ENCODE measurements at regions not wholly inside any gene's neighbourhood (a gene's known extent, or its start where the extent isn't known, plus 50 kb on each side); places are given as distances from the start of the nearest gene placed in this dataset.
"Not testable (repeated sequence)": the region's sequence is repeated elsewhere in the genome, so short reads cannot be mapped to it uniquely, and the experiment has no call there.

GRCh38 chr16:59122262-59122537, 388.1 kb upstream of the GOT2 start:
- DNase-seq (no peak), FAIRE-seq (no peak)
- Histone ChIP-seq H3K27me3 (ENCODE audit: control insufficient read depth in 3 of 3, insufficient read depth in 3 of 3, low read length in 3 of 3) (no peaks in the 10 kb centered on the region), H3K4me3 (ENCODE audit: low read depth in 1 of 3, low read length in 3 of 3) (no peak overlapping the region), H3K27ac (ENCODE audit: low read depth in 1 of 3, low read length in 2 of 3) (no peak overlapping the region), H3K4me1 (ENCODE audit: control insufficient read depth in 3 of 3, insufficient read depth in 2 of 3, low read depth in 1 of 3, low read length in 2 of 3) (no peaks in the 10 kb centered on the region), H3K36me3 (ENCODE audit: control insufficient read depth in 3 of 3, insufficient read depth in 2 of 3, low read depth in 1 of 3, low read length in 3 of 3) (no peaks in the 10 kb centered on the region), H3K9me3 (ENCODE audit: control insufficient read depth in 2 of 2, insufficient read depth in 1 of 2, low read depth in 1 of 2, low read length in 1 of 2) (no peaks in the 10 kb centered on the region)
- WGBS, 3 donors: 62 to 66% (median 63%) methylated on average over 2 of the region's 2 CpGs

- no peak for DNase-seq
- Histone ChIP-seq H3K4me1 (ENCODE audit: control insufficient read depth in 3 of 3, insufficient read depth in 2 of 3, low read depth in 1 of 3, low read length in 2 of 3) (no peaks in the 10 kb centered on the region), H3K36me3 (ENCODE audit: control insufficient read depth in 3 of 3, insufficient read depth in 2 of 3, low read depth in 1 of 3, low read length in 3 of 3) (no peaks in the 10 kb centered on the region), H3K27ac (ENCODE audit: low read depth in 1 of 3, low read length in 2 of 3) (no peak overlapping the region), H3K9me3 (ENCODE audit: control insufficient read depth in 2 of 2, insufficient read depth in 1 of 2, low read depth in 1 of 2, low read length in 1 of 2) (no peaks in the 10 kb centered on the region), H3K27me3 (ENCODE audit: control insufficient read depth in 3 of 3, insufficient read depth in 3 of 3, low read length in 3 of 3) (no peaks in the 10 kb centered on the region), H3K4me3 (ENCODE audit: low read depth in 1 of 3, low read length in 3 of 3) (no peak overlapping the region)
- FAIRE-seq: no peak
These were observed 387.5 kb upstream of the GOT2 start for GRCh38 chr16:59121411-59122261.

- H3K4me1 ChIP-seq (ENCODE audit: control insufficient read depth in 3 of 3, insufficient read depth in 2 of 3, low read depth in 1 of 3, low read length in 2 of 3): no peaks in the 10 kb centered on the region
- no peak for FAIRE-seq
- H3K27ac ChIP-seq (ENCODE audit: low read depth in 1 of 3, low read length in 2 of 3): no peak overlapping the region
- no peaks in the 10 kb centered on the region for H3K27me3 ChIP-seq (ENCODE audit: control insufficient read depth in 3 of 3, insufficient read depth in 3 of 3, low read length in 3 of 3)
- DNase-seq: no peak
- no peaks in the 10 kb centered on the region for H3K9me3 ChIP-seq (ENCODE audit: control insufficient read depth in 2 of 2, insufficient read depth in 1 of 2, low read depth in 1 of 2, low read length in 1 of 2)
- WGBS, 3 donors: 11 to 43% (median 32%) methylated on average over 2 of the region's 2 CpGs
- no peak overlapping the region for H3K4me3 ChIP-seq (ENCODE audit: low read depth in 1 of 3, low read length in 3 of 3)
- no peaks in the 10 kb centered on the region for H3K36me3 ChIP-seq (ENCODE audit: control insufficient read depth in 3 of 3, insufficient read depth in 2 of 3, low read depth in 1 of 3, low read length in 3 of 3)
These were observed 382.6 kb upstream of the GOT2 start for GRCh38 chr16:59116744-59117143.

GRCh38 chr16:59114790-59115189, 380.7 kb upstream of the GOT2 start:
- Histone ChIP-seq H3K36me3 (ENCODE audit: control insufficient read depth in 3 of 3, insufficient read depth in 2 of 3, low read depth in 1 of 3, low read length in 3 of 3) (no peaks in the 10 kb centered on the region), H3K9me3 (ENCODE audit: control insufficient read depth in 2 of 2, insufficient read depth in 1 of 2, low read depth in 1 of 2, low read length in 1 of 2) (no peaks in the 10 kb centered on the region), H3K4me3 (ENCODE audit: low read depth in 1 of 3, low read length in 3 of 3) (no peak overlapping the region), H3K27ac (ENCODE audit: low read depth in 1 of 3, low read length in 2 of 3) (no peak overlapping the region), H3K4me1 (ENCODE audit: control insufficient read depth in 3 of 3, insufficient read depth in 2 of 3, low read depth in 1 of 3, low read length in 2 of 3) (no peaks in the 10 kb centered on the region), H3K27me3 (ENCODE audit: control insufficient read depth in 3 of 3, insufficient read depth in 3 of 3, low read length in 3 of 3) (no peaks in the 10 kb centered on the region)
- WGBS, 3 donors: 49 to 68% (median 56%) methylated on average over 1 of the region's 1 CpG
- FAIRE-seq (no peak), DNase-seq (no peak)

- no peak for FAIRE-seq
- no peak for DNase-seq
- Histone ChIP-seq H3K36me3 (ENCODE audit: control insufficient read depth in 3 of 3, insufficient read depth in 2 of 3, low read depth in 1 of 3, low read length in 3 of 3) (no peaks in the 10 kb centered on the region), H3K4me1 (ENCODE audit: control insufficient read depth in 3 of 3, insufficient read depth in 2 of 3, low read depth in 1 of 3, low read length in 2 of 3) (no peaks in the 10 kb centered on the region), H3K27ac (ENCODE audit: low read depth in 1 of 3, low read length in 2 of 3) (no peak overlapping the region), H3K9me3 (ENCODE audit: control insufficient read depth in 2 of 2, insufficient read depth in 1 of 2, low read depth in 1 of 2, low read length in 1 of 2) (no peaks in the 10 kb centered on the region), H3K27me3 (ENCODE audit: control insufficient read depth in 3 of 3, insufficient read depth in 3 of 3, low read length in 3 of 3) (no peaks in the 10 kb centered on the region), H3K4me3 (ENCODE audit: low read depth in 1 of 3, low read length in 3 of 3) (no peak overlapping the region)
- WGBS, 3 donors: 56 to 74% (median 63%) methylated on average over 2 of the region's 2 CpGs
These were observed 379.0 kb upstream of the GOT2 start for GRCh38 chr16:59113004-59113670.

- Histone ChIP-seq H3K4me1 (ENCODE audit: control insufficient read depth in 3 of 3, insufficient read depth in 2 of 3, low read depth in 1 of 3, low read length in 2 of 3) (no peaks in the 10 kb centered on the region), H3K27ac (ENCODE audit: low read depth in 1 of 3, low read length in 2 of 3) (no peak overlapping the region), H3K9me3 (ENCODE audit: control insufficient read depth in 2 of 2, insufficient read depth in 1 of 2, low read depth in 1 of 2, low read length in 1 of 2) (no peaks in the 10 kb centered on the region), H3K36me3 (ENCODE audit: control insufficient read depth in 3 of 3, insufficient read depth in 2 of 3, low read depth in 1 of 3, low read length in 3 of 3) (no peaks in the 10 kb centered on the region), H3K4me3 (ENCODE audit: low read depth in 1 of 3, low read length in 3 of 3) (no peak overlapping the region), H3K27me3 (ENCODE audit: control insufficient read depth in 3 of 3, insufficient read depth in 3 of 3, low read length in 3 of 3) (no peaks in the 10 kb centered on the region)
- FAIRE-seq (no peak), DNase-seq (no peak)
These were observed 377.2 kb upstream of the GOT2 start for GRCh38 chr16:59111280-59111679.

- no peak for DNase-seq
- Histone ChIP-seq H3K27ac (ENCODE audit: low read depth in 1 of 3, low read length in 2 of 3) (no peak overlapping the region), H3K36me3 (ENCODE audit: control insufficient read depth in 3 of 3, insufficient read depth in 2 of 3, low read depth in 1 of 3, low read length in 3 of 3) (no peaks in the 10 kb centered on the region), H3K27me3 (ENCODE audit: control insufficient read depth in 3 of 3, insufficient read depth in 3 of 3, low read length in 3 of 3) (no peaks in the 10 kb centered on the region), H3K4me1 (ENCODE audit: control insufficient read depth in 3 of 3, insufficient read depth in 2 of 3, low read depth in 1 of 3, low read length in 2 of 3) (no peaks in the 10 kb centered on the region), H3K9me3 (ENCODE audit: control insufficient read depth in 2 of 2, insufficient read depth in 1 of 2, low read depth in 1 of 2, low read length in 1 of 2) (no peaks in the 10 kb centered on the region), H3K4me3 (ENCODE audit: low read depth in 1 of 3, low read length in 3 of 3) (no peak overlapping the region)
- FAIRE-seq: no peak
- WGBS, 3 donors: 37 to 51% (median 40%) methylated on average over 2 of the region's 2 CpGs
These were observed 374.3 kb upstream of the GOT2 start for GRCh38 chr16:59108374-59108773.

GRCh38 chr16:59096682-59097081, 362.6 kb upstream of the GOT2 start:
- WGBS, 3 donors: 87 to 90% (median 88%) methylated on average over 9 of the region's 9 CpGs
- not testable (repeated sequence) for H3K27ac ChIP-seq (ENCODE audit: low read depth in 1 of 3, low read length in 2 of 3); H3K9me3 ChIP-seq (ENCODE audit: control insufficient read depth in 2 of 2, insufficient read depth in 1 of 2, low read depth in 1 of 2, low read length in 1 of 2); H3K27me3 ChIP-seq (ENCODE audit: control insufficient read depth in 3 of 3, insufficient read depth in 3 of 3, low read length in 3 of 3); H3K36me3 ChIP-seq (ENCODE audit: control insufficient read depth in 3 of 3, insufficient read depth in 2 of 3, low read depth in 1 of 3, low read length in 3 of 3); FAIRE-seq; H3K4me3 ChIP-seq (ENCODE audit: low read depth in 1 of 3, low read length in 3 of 3); DNase-seq; H3K4me1 ChIP-seq (ENCODE audit: control insufficient read depth in 3 of 3, insufficient read depth in 2 of 3, low read depth in 1 of 3, low read length in 2 of 3)

- no peak for FAIRE-seq
- no peaks in the 10 kb centered on the region for H3K36me3 ChIP-seq (ENCODE audit: control insufficient read depth in 3 of 3, insufficient read depth in 2 of 3, low read depth in 1 of 3, low read length in 3 of 3)
- no peaks in the 10 kb centered on the region for H3K4me1 ChIP-seq (ENCODE audit: control insufficient read depth in 3 of 3, insufficient read depth in 2 of 3, low read depth in 1 of 3, low read length in 2 of 3)
- WGBS, 3 donors: 81 to 85% (median 85%) methylated on average over 1 of the region's 1 CpG
- H3K27me3 ChIP-seq (ENCODE audit: control insufficient read depth in 3 of 3, insufficient read depth in 3 of 3, low read length in 3 of 3): no peaks in the 10 kb centered on the region
- H3K27ac ChIP-seq (ENCODE audit: low read depth in 1 of 3, low read length in 2 of 3): no peak overlapping the region
- DNase-seq: no peak
- no peak overlapping the region for H3K4me3 ChIP-seq (ENCODE audit: low read depth in 1 of 3, low read length in 3 of 3)
- peaks cover 0 to 1% of the 10 kb centered on the region in 2 donors for H3K9me3 ChIP-seq (ENCODE audit: control insufficient read depth in 2 of 2, insufficient read depth in 1 of 2, low read depth in 1 of 2, low read length in 1 of 2)
These were observed 356.4 kb upstream of the GOT2 start for GRCh38 chr16:59090541-59090940.

All from small intestine (tissue), 7 donors.